Uterus (tissue), 2 donors: ENCODE measurements at regions not wholly inside any gene's neighbourhood (a gene's known extent, or its start where the extent isn't known, plus 50 kb on each side); places are given as distances from the start of the nearest gene placed in this dataset.

ENCODE experiments used
- POLR2A ChIP-seq, 2 donors: fragments of 450-650 bp; IDR thresholded peaks; one replicate each; pipeline ENCODE4 v1.6.1; 2016; ENCODE audit warnings: antibody characterized with exemption in 2 of 2, mild to moderate bottlenecking in 1 of 2, moderate library complexity in 1 of 2
- TF ChIP-seq, protein P1 (sequence below), 4 experiments: fragments of 200-600 bp in 2 of 4; fragments of 450-650 bp in 2 of 4; sonication (generic) in 2 of 4; IDR thresholded peaks; one replicate each; pipeline ENCODE4 v1.5.1; 2016 to 2019; ENCODE audit warnings: antibody characterized with exemption in 4 of 4, mild to moderate bottlenecking in 2 of 4, moderate library complexity in 1 of 4

DNA sequence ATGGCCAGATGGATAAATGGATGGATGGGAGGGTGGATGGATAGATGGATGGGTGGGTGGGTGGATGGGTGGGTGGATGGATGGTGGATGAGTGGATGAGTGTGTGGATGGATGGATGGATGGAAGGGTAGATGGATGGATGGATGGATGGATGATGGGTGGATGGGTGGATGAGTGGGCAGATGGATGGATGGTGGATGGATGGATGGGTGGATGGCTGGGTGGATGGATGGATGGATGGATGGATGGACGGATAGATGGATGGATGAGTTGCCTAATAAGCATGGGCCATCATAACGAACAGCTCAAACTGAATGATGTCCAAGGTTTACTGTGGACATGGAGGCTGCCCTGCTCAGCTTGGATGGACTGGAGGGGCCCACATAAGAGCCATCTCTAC is 89.8 kb upstream of the SMIM23 start:
- TF ChIP-seq, protein P1, sequence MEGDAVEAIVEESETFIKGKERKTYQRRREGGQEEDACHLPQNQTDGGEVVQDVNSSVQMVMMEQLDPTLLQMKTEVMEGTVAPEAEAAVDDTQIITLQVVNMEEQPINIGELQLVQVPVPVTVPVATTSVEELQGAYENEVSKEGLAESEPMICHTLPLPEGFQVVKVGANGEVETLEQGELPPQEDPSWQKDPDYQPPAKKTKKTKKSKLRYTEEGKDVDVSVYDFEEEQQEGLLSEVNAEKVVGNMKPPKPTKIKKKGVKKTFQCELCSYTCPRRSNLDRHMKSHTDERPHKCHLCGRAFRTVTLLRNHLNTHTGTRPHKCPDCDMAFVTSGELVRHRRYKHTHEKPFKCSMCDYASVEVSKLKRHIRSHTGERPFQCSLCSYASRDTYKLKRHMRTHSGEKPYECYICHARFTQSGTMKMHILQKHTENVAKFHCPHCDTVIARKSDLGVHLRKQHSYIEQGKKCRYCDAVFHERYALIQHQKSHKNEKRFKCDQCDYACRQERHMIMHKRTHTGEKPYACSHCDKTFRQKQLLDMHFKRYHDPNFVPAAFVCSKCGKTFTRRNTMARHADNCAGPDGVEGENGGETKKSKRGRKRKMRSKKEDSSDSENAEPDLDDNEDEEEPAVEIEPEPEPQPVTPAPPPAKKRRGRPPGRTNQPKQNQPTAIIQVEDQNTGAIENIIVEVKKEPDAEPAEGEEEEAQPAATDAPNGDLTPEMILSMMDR (IDR thresholded peaks at IDR 0.05) = no peak
- no peak for TF ChIP-seq POLR2A (IDR thresholded peaks at IDR 0.05)
